ENCODE measurements at regions not wholly inside any gene's neighbourhood (a gene's known extent, or its start where the extent isn't known, plus 50 kb on each side); places are given as distances from the start of the nearest gene placed in this dataset.

DNA sequence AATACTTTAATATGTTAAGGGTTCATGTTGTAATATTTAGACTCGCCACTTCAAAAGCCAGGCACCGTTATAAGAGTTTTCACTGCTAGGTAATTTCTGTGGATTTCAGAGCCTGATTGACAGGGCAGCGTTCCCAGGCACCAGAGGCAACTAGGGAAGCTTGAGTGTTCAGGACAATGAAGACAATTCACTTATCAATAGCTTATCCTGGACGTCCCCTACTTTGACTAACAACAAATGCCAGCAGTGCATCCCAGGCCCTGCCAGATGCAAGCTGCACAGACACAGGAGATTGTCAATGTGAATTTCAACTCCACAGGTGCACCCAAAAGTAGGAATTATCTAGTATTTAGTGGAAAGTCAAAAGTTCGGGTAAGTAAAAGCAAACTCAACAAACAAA is 179.3 kb upstream of the GYPC start:
- no peaks in the 10 kb centered on the region for H3K4me1 Mint-ChIP-seq
- Histone ChIP-seq H3K9ac (ENCODE audit: insufficient read depth, low read length, poor library complexity, severe bottlenecking) (no peak overlapping the region), H3K27me3 (ENCODE audit: control insufficient read depth in 2 of 2, insufficient read depth in 2 of 2, low read length in 2 of 2) (no peaks in the 10 kb centered on the region), H3K79me2 (ENCODE audit: insufficient read depth, low read length) (no peaks in the 10 kb centered on the region), H3K4me3 (replicated peaks in 1 of 3; ENCODE audit: low read depth in 2 of 3, low read length in 3 of 3) (no peak overlapping the region), H2AFZ (ENCODE audit: insufficient read depth, low read depth, low read length, poor library complexity, severe bottlenecking) (no peak overlapping the region), H3K4me2 (replicated peaks; ENCODE audit: extremely low read depth, low read length, poor library complexity, severe bottlenecking) (no peak overlapping the region), H3K4me1 (ENCODE audit: control insufficient read depth in 1 of 2, insufficient read depth in 2 of 2, low read length in 2 of 2) (no peaks in the 10 kb centered on the region), H3K27ac (ENCODE audit: low read depth in 1 of 2, low read length in 2 of 2) (no peak overlapping the region), H3K36me3 (replicated peaks in 1 of 2; ENCODE audit: control insufficient read depth in 1 of 2, insufficient read depth in 2 of 2, low read length in 2 of 2) (no peaks in the 10 kb centered on the region), H3K9me3 (replicated peaks in 1 of 2; ENCODE audit: control insufficient read depth in 1 of 2, insufficient read depth in 1 of 2, low read length in 2 of 2) (peaks cover 0 to 7% of the 10 kb centered on the region in 2 donors), H4K20me1 (ENCODE audit: insufficient read depth, low read length) (no peaks in the 10 kb centered on the region)
- peaks cover 5 to 13% (median 7%) of the 10 kb centered on the region in 7 donors for H3K9me3 Mint-ChIP-seq
- intact Hi-C loops (cut with micrococcal nuclease): no loop called here
- no peak overlapping the region for H3K27ac Mint-ChIP-seq
- no peak for TF ChIP-seq CTCF (IDR thresholded peaks at IDR 0.05)
- DNase-seq: no peak
- H3K36me3 Mint-ChIP-seq: no peaks in the 10 kb centered on the region
- 59% methylated on average over 2 of the region's 5 CpGs for WGBS (ENCODE audit: insufficient coverage)
- no peak overlapping the region for H3K4me3 Mint-ChIP-seq
- peaks cover 1 to 6% (median 5%) of the 10 kb centered on the region in 3 donors for H3K27me3 Mint-ChIP-seq (ENCODE audit: low read depth in 3 of 3)

GRCh38 chr2:126480033-126480432 is 175.9 kb upstream of the GYPC start:
- H3K36me3 Mint-ChIP-seq: no peaks in the 10 kb centered on the region
- Histone ChIP-seq H3K9ac (ENCODE audit: insufficient read depth, low read length, poor library complexity, severe bottlenecking) (no peak overlapping the region), H2AFZ (ENCODE audit: insufficient read depth, low read depth, low read length, poor library complexity, severe bottlenecking) (no peak overlapping the region), H3K9me3 (replicated peaks in 1 of 2; ENCODE audit: control insufficient read depth in 1 of 2, insufficient read depth in 1 of 2, low read length in 2 of 2) (peaks cover 0 to 7% of the 10 kb centered on the region in 2 donors), H3K4me3 (replicated peaks in 1 of 3; ENCODE audit: low read depth in 2 of 3, low read length in 3 of 3) (no peak overlapping the region), H3K79me2 (ENCODE audit: insufficient read depth, low read length) (no peaks in the 10 kb centered on the region), H3K4me2 (replicated peaks; ENCODE audit: extremely low read depth, low read length, poor library complexity, severe bottlenecking) (no peak overlapping the region), H3K27me3 (ENCODE audit: control insufficient read depth in 2 of 2, insufficient read depth in 2 of 2, low read length in 2 of 2) (no peaks in the 10 kb centered on the region), H3K27ac (ENCODE audit: low read depth in 1 of 2, low read length in 2 of 2) (no peak overlapping the region), H4K20me1 (ENCODE audit: insufficient read depth, low read length) (no peaks in the 10 kb centered on the region), H3K36me3 (replicated peaks in 1 of 2; ENCODE audit: control insufficient read depth in 1 of 2, insufficient read depth in 2 of 2, low read length in 2 of 2) (no peaks in the 10 kb centered on the region), H3K4me1 (ENCODE audit: control insufficient read depth in 1 of 2, insufficient read depth in 2 of 2, low read length in 2 of 2) (no peaks in the 10 kb centered on the region)
- TF ChIP-seq CTCF (IDR thresholded peaks at IDR 0.05): no peak
- intact Hi-C loops (cut with micrococcal nuclease): no loop called here
- no peaks in the 10 kb centered on the region for H3K4me1 Mint-ChIP-seq
- peaks cover 1 to 5% (median 1%) of the 10 kb centered on the region in 3 donors for H3K27me3 Mint-ChIP-seq (ENCODE audit: low read depth in 3 of 3)
- no peak for DNase-seq
- peaks cover 2 to 13% (median 7%) of the 10 kb centered on the region in 7 donors for H3K9me3 Mint-ChIP-seq
- H3K4me3 Mint-ChIP-seq: no peak overlapping the region
- no peak overlapping the region for H3K27ac Mint-ChIP-seq
- WGBS (ENCODE audit: insufficient coverage): no CpG with 5 or more reads among the region's 2 CpGs
